OCI-M1 (cell line): ENCODE measurements at regions not wholly inside any gene's neighbourhood (a gene's known extent, or its start where the extent isn't known, plus 50 kb on each side); places are given as distances from the start of the nearest gene placed in this dataset.
"Not testable (repeated sequence)": the region's sequence is repeated elsewhere in the genome, so short reads cannot be mapped to it uniquely, and the experiment has no call there.

Source experiments
- DNase-seq: peaks from one replicate; lab custom pipeline; 2025; lab: John Stamatoyannopoulos, UW

GRCh38 chr2:209070262-209070661 is 353.6 kb upstream of the MAP2 start:
- no peak for DNase-seq

GRCh38 chr2:209073151-209073550 is 350.7 kb upstream of the MAP2 start:
- no peak for DNase-seq

GRCh38 chr2:209074711-209075110 is 349.1 kb upstream of the MAP2 start:
- no peak for DNase-seq

- DNase-seq, result no peak
Measured at GRCh38 chr2:209076151-209076550, 347.7 kb upstream of the MAP2 start.

- DNase-seq, result peak; percentile 18
Measured at GRCh38 chr2:209086761-209087160, 337.1 kb upstream of the MAP2 start.

GRCh38 chr2:209091056-209091455 is 332.8 kb upstream of the MAP2 start:
- no peak for DNase-seq

- no peak for DNase-seq
Measured at GRCh38 chr2:209094221-209094620, 329.6 kb upstream of the MAP2 start.

- DNase-seq, result no peak
Measured at GRCh38 chr2:209095432-209095831, 328.4 kb upstream of the MAP2 start.

- DNase-seq, result peak; percentile 23
Measured at GRCh38 chr2:209097168-209097567, 326.7 kb upstream of the MAP2 start.

GRCh38 chr2:209102319-209102718 is 321.5 kb upstream of the MAP2 start:
- no peak for DNase-seq

- DNase-seq, result no peak
Measured at GRCh38 chr2:209113026-209113425, 310.8 kb upstream of the MAP2 start.

- DNase-seq, result peak; percentile 48
Measured at GRCh38 chr2:209114588-209115240, 309.1 kb upstream of the MAP2 start.

GRCh38 chr2:209121691-209122090 is 302.2 kb upstream of the MAP2 start:
- DNase-seq, result peak; percentile 16

GRCh38 chr2:209125291-209125690 is 298.6 kb upstream of the MAP2 start:
- no peak for DNase-seq

GRCh38 chr2:209138079-209138478 is 285.8 kb upstream of the MAP2 start:
- no peak for DNase-seq

- DNase-seq, result no peak
Measured at GRCh38 chr2:209141142-209141541, 282.7 kb upstream of the MAP2 start.

GRCh38 chr2:209141818-209142217 is 282.0 kb upstream of the MAP2 start:
- no peak for DNase-seq

- not testable (repeated sequence) for DNase-seq
Measured at GRCh38 chr2:209145220-209145691, 278.6 kb upstream of the MAP2 start.

GRCh38 chr2:209145941-209146681 is 277.7 kb upstream of the MAP2 start:
- DNase-seq, result no peak

- no peak for DNase-seq
Measured at GRCh38 chr2:209146682-209147320, 277.0 kb upstream of the MAP2 start.

GRCh38 chr2:209147981-209148380 is 275.9 kb upstream of the MAP2 start:
- no peak for DNase-seq

- no peak for DNase-seq
Measured at GRCh38 chr2:209160800-209161588, 262.9 kb upstream of the MAP2 start.
